H9 (cell line): ENCODE measurements at regions not wholly inside any gene's neighbourhood (a gene's known extent, or its start where the extent isn't known, plus 50 kb on each side); places are given as distances from the start of the nearest gene placed in this dataset.

Source experiments
- DNase-seq: peaks from one replicate; pipeline ENCODE4 v3.0.0-alpha.2; 2017
- H2AFZ ChIP-seq: one replicate; pipeline ENCODE4 v1.6.1; 2013; ENCODE audit warnings: mild to moderate bottlenecking, low read length, control low read depth, moderate library complexity
- H2AK5ac ChIP-seq: 2 replicates; pipeline ENCODE4 v1.6.1; 2013; ENCODE audit warnings: low read length, control low read depth, mixed read lengths; ENCODE audit not compliant: insufficient read length
- H2BK120ac ChIP-seq: one replicate; pipeline ENCODE4 v1.6.1; 2013; ENCODE audit warnings: low read depth, mild to moderate bottlenecking, low read length, control low read depth, inconsistent platforms; ENCODE audit not compliant: poor library complexity, severe bottlenecking
- H2BK12ac ChIP-seq: 2 replicates; pipeline ENCODE4 v1.6.1; 2013; ENCODE audit warnings: low read length, control low read depth, mixed read lengths, low read depth; ENCODE audit not compliant: insufficient read length
- H2BK15ac ChIP-seq: 2 replicates; pipeline ENCODE4 v1.6.1; 2013; ENCODE audit warnings: low read depth, low read length, control low read depth
- H2BK20ac ChIP-seq: one replicate; pipeline ENCODE4 v1.6.1; 2013; ENCODE audit warnings: low read depth, mild to moderate bottlenecking, low read length, control low read depth, inconsistent platforms; ENCODE audit not compliant: poor library complexity, severe bottlenecking
- H2BK5ac ChIP-seq: 2 replicates; pipeline ENCODE4 v1.6.1; 2013; ENCODE audit warnings: low read length, control low read depth, mixed read lengths; ENCODE audit not compliant: insufficient read length
- H3K14ac ChIP-seq: 2 replicates; pipeline ENCODE4 v1.6.1; 2013; ENCODE audit warnings: low read length, control low read depth; ENCODE audit not compliant: insufficient read depth
- H3K18ac ChIP-seq: 2 replicates; pipeline ENCODE4 v1.6.1; 2013; ENCODE audit warnings: low read depth, mild to moderate bottlenecking, mixed read lengths, low read length, control low read depth; ENCODE audit not compliant: insufficient read length
- H3K23ac ChIP-seq: 2 replicates; pipeline ENCODE4 v1.6.1; 2013; ENCODE audit warnings: low read length, control low read depth, mixed read lengths, low read depth; ENCODE audit not compliant: insufficient read length
- H3K23me2 ChIP-seq: 2 replicates; pipeline ENCODE4 v1.6.1; 2013; ENCODE audit warnings: low read depth, mild to moderate bottlenecking, mixed read lengths, low read length, control low read depth; ENCODE audit not compliant: insufficient read length, poor library complexity, severe bottlenecking
- H3K27ac ChIP-seq: 2 replicates; pipeline ENCODE4 v1.5.1; 2013; ENCODE audit warnings: low read length, control low read depth, mixed read lengths, low read depth; ENCODE audit not compliant: insufficient read length
- H3K27me3 ChIP-seq: 2 replicates; pipeline ENCODE4 v1.6.1; 2013; ENCODE audit warnings: low read length, control low read depth, inconsistent platforms; ENCODE audit not compliant: insufficient read depth
- H3K4ac ChIP-seq: 2 replicates; pipeline ENCODE4 v1.6.1; 2013; ENCODE audit warnings: low read depth, mild to moderate bottlenecking, control low read depth, inconsistent platforms, low read length, moderate library complexity
- H3K4me1 ChIP-seq: 2 replicates; pipeline ENCODE4 v1.6.1; 2013; ENCODE audit warnings: low read length, control low read depth, inconsistent platforms; ENCODE audit not compliant: insufficient read depth
- H3K4me2 ChIP-seq: 2 replicates; pipeline ENCODE4 v1.6.1; 2013; ENCODE audit warnings: low read length, control low read depth, mixed read lengths; ENCODE audit not compliant: insufficient read length, insufficient read depth
- H3K56ac ChIP-seq: 2 replicates; pipeline ENCODE4 v1.6.1; 2013; ENCODE audit warnings: low read depth, mild to moderate bottlenecking, mixed read lengths, low read length, control low read depth; ENCODE audit not compliant: insufficient read length
- H3K79me1 ChIP-seq: 2 replicates; pipeline ENCODE4 v1.6.1; 2013; ENCODE audit warnings: low read depth, mild to moderate bottlenecking, moderate library complexity, low read length, control low read depth, inconsistent platforms; ENCODE audit not compliant: insufficient read depth, poor library complexity, severe bottlenecking
- H3K79me2 ChIP-seq: 2 replicates; pipeline ENCODE4 v1.6.1; 2013; ENCODE audit warnings: low read length, control low read depth, inconsistent platforms; ENCODE audit not compliant: insufficient read depth
- H3K9ac ChIP-seq: 2 replicates; pipeline ENCODE4 v1.6.1; 2013; ENCODE audit warnings: low read length, control low read depth, mixed read lengths; ENCODE audit not compliant: insufficient read length; ENCODE audit errors: extremely low read depth
- H3K9me3 ChIP-seq: one replicate; pipeline ENCODE4 v1.6.1; 2013; ENCODE audit warnings: low read depth, low read length, inconsistent platforms; ENCODE audit not compliant: control insufficient read depth
- H3T11ph ChIP-seq: one replicate; pipeline ENCODE4 v1.6.1; 2013; ENCODE audit warnings: mild to moderate bottlenecking, low read length, control low read depth, inconsistent platforms
- H4K20me1 ChIP-seq: one replicate; pipeline ENCODE4 v1.6.1; 2013; ENCODE audit not compliant: control insufficient read depth, insufficient read length, insufficient read depth
- H4K5ac ChIP-seq: 2 replicates; pipeline ENCODE4 v1.6.1; 2013; ENCODE audit warnings: low read depth, mild to moderate bottlenecking, mixed read lengths, low read length, control low read depth; ENCODE audit not compliant: insufficient read length
- H4K8ac ChIP-seq: replicated peaks from 2 replicates; pipeline ENCODE4 v1.6.1; 2013; ENCODE audit warnings: low read length, control low read depth, mixed read lengths, low read depth; ENCODE audit not compliant: insufficient read length
- H4K91ac ChIP-seq: 2 replicates; pipeline ENCODE4 v1.6.1; 2013; ENCODE audit warnings: low read depth, mild to moderate bottlenecking, moderate library complexity, mixed read lengths, low read length, control low read depth; ENCODE audit not compliant: insufficient read length
- H3K27ac Mint-ChIP-seq, 3 experiments: 2 replicates in 2 of 3; 3 replicates in 1 of 3; pipeline ENCODE4 v1.8.0; 2020 to 2021; ENCODE audit warnings: mixed read lengths in 3 of 3, mild to moderate bottlenecking in 1 of 3, moderate library complexity in 1 of 3
- H3K27me3 Mint-ChIP-seq: 2 replicates; pipeline ENCODE4 v1.8.0; 2021; ENCODE audit warnings: low read depth, mild to moderate bottlenecking, moderate library complexity, mixed read lengths
- H3K36me3 Mint-ChIP-seq, 3 experiments: 2 replicates in 2 of 3; 3 replicates in 1 of 3; pipeline ENCODE4 v1.8.0; 2020 to 2021; ENCODE audit warnings: low read depth in 3 of 3, mixed read lengths in 3 of 3; ENCODE audit not compliant: insufficient read depth in 1 of 3
- H3K4me1 Mint-ChIP-seq, 2 experiments: 2 replicates each; pipeline ENCODE4 v1.8.0; 2020; ENCODE audit warnings: mixed read lengths in 2 of 2
- H3K4me3 Mint-ChIP-seq, 2 experiments: 2 replicates in 1 of 2; 3 replicates in 1 of 2; pipeline ENCODE4 v1.8.0; 2020 to 2021; ENCODE audit warnings: mild to moderate bottlenecking in 2 of 2, mixed read lengths in 2 of 2, moderate library complexity in 1 of 2
- H3K9me3 Mint-ChIP-seq, 2 experiments: 2 replicates in 1 of 2; 3 replicates in 1 of 2; pipeline ENCODE4 v1.8.0; 2020; ENCODE audit warnings: mild to moderate bottlenecking in 2 of 2, mixed read lengths in 2 of 2, moderate library complexity in 1 of 2
- WGBS: extraction: QIAGEN DNeasy Blood & Tissue Kit; methylation state at CpG from one replicate; pipeline ENCODE4 v1.1.7; 2013; ENCODE audit warnings: missing lambda C conversion rate, low lambda C conversion rate, mixed read lengths; ENCODE audit not compliant: insufficient read length; ENCODE audit errors: extremely low coverage; 5-methylcytosine and 5-hydroxymethylcytosine counted together
- TF ChIP-seq, protein P1 (sequence below): fragments of 200-600 bp; sonication (generic); conservative IDR thresholded peaks from 3 replicates; pipeline ENCODE4 v1.8.0; 2021; ENCODE audit warnings: antibody characterized with exemption, mild to moderate bottlenecking

GRCh38 chr2:67752199-67752598 lies 310.6 kb downstream of the C1D start:
- Histone ChIP-seq H3K18ac (no peak overlapping the region), H3K56ac (no peak overlapping the region), H2BK15ac (no peak overlapping the region), H3K9me3 (no peaks in the 10 kb centered on the region), H4K20me1 (no peaks in the 10 kb centered on the region), H3K79me2 (no peaks in the 10 kb centered on the region), H2AFZ (no peak overlapping the region), H3K79me1 (no peaks in the 10 kb centered on the region), H3K4me2 (no peak overlapping the region), H4K5ac (no peak overlapping the region), H3K27me3 (no peaks in the 10 kb centered on the region), H3K14ac (no peak overlapping the region), H2BK20ac (no peak overlapping the region), H3K9ac (no peak overlapping the region), H2BK5ac (no peak overlapping the region), H3T11ph (no peak overlapping the region), H3K27ac (no peak overlapping the region), H4K8ac (no peak overlapping the region), H4K91ac (no peak overlapping the region), H3K23me2 (no peaks in the 10 kb centered on the region), H2BK12ac (no peak overlapping the region), H3K4ac (no peak overlapping the region), H2BK120ac (no peak overlapping the region), H3K23ac (no peak overlapping the region), H2AK5ac (no peak overlapping the region), H3K4me1 (no peaks in the 10 kb centered on the region)
- H3K36me3 Mint-ChIP-seq, result no peaks in the 10 kb centered on the region
- no CpG with 5 or more reads among the region's 2 CpGs for WGBS
- no peak overlapping the region for H3K4me3 Mint-ChIP-seq
- DNase-seq, result no peak
- H3K4me1 Mint-ChIP-seq, result peaks cover 6% of the 10 kb centered on the region in 2 experiments
- H3K27me3 Mint-ChIP-seq, result peaks cover 3% of the 10 kb centered on the region
- TF ChIP-seq, protein P1, sequence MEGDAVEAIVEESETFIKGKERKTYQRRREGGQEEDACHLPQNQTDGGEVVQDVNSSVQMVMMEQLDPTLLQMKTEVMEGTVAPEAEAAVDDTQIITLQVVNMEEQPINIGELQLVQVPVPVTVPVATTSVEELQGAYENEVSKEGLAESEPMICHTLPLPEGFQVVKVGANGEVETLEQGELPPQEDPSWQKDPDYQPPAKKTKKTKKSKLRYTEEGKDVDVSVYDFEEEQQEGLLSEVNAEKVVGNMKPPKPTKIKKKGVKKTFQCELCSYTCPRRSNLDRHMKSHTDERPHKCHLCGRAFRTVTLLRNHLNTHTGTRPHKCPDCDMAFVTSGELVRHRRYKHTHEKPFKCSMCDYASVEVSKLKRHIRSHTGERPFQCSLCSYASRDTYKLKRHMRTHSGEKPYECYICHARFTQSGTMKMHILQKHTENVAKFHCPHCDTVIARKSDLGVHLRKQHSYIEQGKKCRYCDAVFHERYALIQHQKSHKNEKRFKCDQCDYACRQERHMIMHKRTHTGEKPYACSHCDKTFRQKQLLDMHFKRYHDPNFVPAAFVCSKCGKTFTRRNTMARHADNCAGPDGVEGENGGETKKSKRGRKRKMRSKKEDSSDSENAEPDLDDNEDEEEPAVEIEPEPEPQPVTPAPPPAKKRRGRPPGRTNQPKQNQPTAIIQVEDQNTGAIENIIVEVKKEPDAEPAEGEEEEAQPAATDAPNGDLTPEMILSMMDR, result no peak
- no peak overlapping the region for H3K27ac Mint-ChIP-seq
- H3K9me3 Mint-ChIP-seq, result no peaks in the 10 kb centered on the region; a peak in 1 of 5 replicates
